HepG2 (cell line): ENCODE measurements at regions not wholly inside any gene's neighbourhood (a gene's known extent, or its start where the extent isn't known, plus 50 kb on each side); places are given as distances from the start of the nearest gene placed in this dataset.

Experiments used
- ATAC-seq: fragments of 200-7000 bp; cut with Tn5 transposase; 3 replicates; pipeline ENCODE4 v1.9.1; 2020; ENCODE audit warnings: mild to moderate bottlenecking, moderate library complexity
- BruUV-seq: library from RNA; stranded (reverse); fragments of 400-500 nt; replicated peaks from 2 replicates; lab custom pipeline; 2021; lab: Mats Ljungman, UMichigan
- CTCF ChIA-PET: fragments of 300-600 bp; formaldehyde crosslinking; extraction: SDS; loops from one replicate; lab custom pipeline; 2021; ENCODE audit warnings: low total read pairs, inconsistent platforms, low intra/inter-chr PET ratio; lab: Yijun Ruan, JAX
- POLR2A ChIA-PET: fragments of 350-600 bp; sonication (Branson Sonifier 250); formaldehyde crosslinking; loops from one replicate; lab custom pipeline; 2020; ENCODE audit warnings: antibody characterized with exemption, inconsistent platforms; lab: Yijun Ruan, JAX
- DNase-seq: peaks from one replicate; pipeline ENCODE4 v3.0.0-alpha.2; 2015; ENCODE audit warnings: low spot score
- FAIRE-seq: peaks from 3 replicates; lab custom pipeline; 2011; peaks lifted over from hg19 to GRCh38; lab: Jason Lieb, UNC
- H2AFZ ChIP-seq: one replicate; pipeline ENCODE4 v1.6.1; 2011; ENCODE audit warnings: low read length, inconsistent platforms
- H3K27ac ChIP-seq: fragments of 300-600 bp; 3 replicates; pipeline ENCODE4 v1.8.0; 2011; ENCODE audit warnings: mixed run types, mild to moderate bottlenecking, mixed read lengths, low read length, inconsistent platforms; ENCODE audit not compliant: insufficient read depth; ENCODE audit errors: extremely low read length
- H3K27me3 ChIP-seq, 2 experiments: fragments of 200-600 bp in 1 of 2; 2 replicates in 1 of 2; 3 replicates in 1 of 2; pipeline versions ENCODE4 v1.6.0 to v1.8.0; 2011; ENCODE audit warnings: low read length in 2 of 2, mild to moderate bottlenecking in 2 of 2, moderate library complexity in 2 of 2, inconsistent platforms in 1 of 2; ENCODE audit not compliant: insufficient read depth in 2 of 2, control insufficient read depth in 1 of 2
- H3K36me3 ChIP-seq, 2 experiments: fragments of 200-600 bp in 1 of 2; replicated peaks in 1 of 2; 2 replicates in 1 of 2; 3 replicates in 1 of 2; pipeline versions ENCODE4 v1.5.1 to v1.8.0; 2011; ENCODE audit warnings: low read length in 2 of 2, inconsistent platforms in 1 of 2; ENCODE audit not compliant: insufficient read depth in 2 of 2, control insufficient read depth in 1 of 2
- H3K4me1 ChIP-seq: 2 replicates; pipeline ENCODE4 v1.5.1; 2012; ENCODE audit warnings: low read length, inconsistent platforms; ENCODE audit not compliant: insufficient read depth
- H3K4me2 ChIP-seq: 2 replicates; pipeline ENCODE4 v1.6.0; 2011; ENCODE audit warnings: low read depth, low read length, inconsistent platforms
- H3K4me3 ChIP-seq, 3 experiments: fragments of 200-600 bp in 1 of 3; sonication (generic), shearing (Covaris generic) in 1 of 3; replicated peaks in 1 of 3; 2 replicates each; pipeline ENCODE4 v1.5.1; 2011 to 2016; ENCODE audit warnings: low read length in 3 of 3, inconsistent platforms in 2 of 3, low read depth in 2 of 3, mild to moderate bottlenecking in 2 of 3, control low read depth in 1 of 3, mixed read lengths in 1 of 3; ENCODE audit not compliant: insufficient read depth in 1 of 3
- H3K79me2 ChIP-seq: one replicate; pipeline ENCODE4 v1.6.1; 2011; ENCODE audit warnings: low read length, inconsistent platforms; ENCODE audit not compliant: insufficient read depth
- H3K9ac ChIP-seq: 2 replicates; pipeline ENCODE4 v1.6.0; 2011; ENCODE audit warnings: mild to moderate bottlenecking, low read depth, low read length, inconsistent platforms; ENCODE audit not compliant: insufficient read depth
- H3K9me3 ChIP-seq: 2 replicates; pipeline ENCODE4 v1.5.1; 2012; ENCODE audit warnings: mild to moderate bottlenecking, low read length
- H4K20me1 ChIP-seq: 2 replicates; pipeline ENCODE4 v1.6.0; 2011; ENCODE audit warnings: inconsistent platforms, mild to moderate bottlenecking, low read length, moderate library complexity; ENCODE audit not compliant: insufficient read depth
- ARHGAP35 ChIP-seq: sonication (generic); formaldehyde crosslinking; IDR thresholded peaks from 2 replicates; pipeline ENCODE4 v1.9.0; 2022; ENCODE audit warnings: mild to moderate bottlenecking, inconsistent platforms, moderate library complexity, missing genetic modification reagents, borderline replicate concordance
- JUND ChIP-seq: sonication (generic); formaldehyde crosslinking; IDR thresholded peaks from 2 replicates; pipeline ENCODE4 v1.8.0; 2022; ENCODE audit warnings: mild to moderate bottlenecking, missing genetic modification reagents
- MLLT10 ChIP-seq: sonication (generic); formaldehyde crosslinking; IDR thresholded peaks from 2 replicates; pipeline ENCODE4 v1.4.0; 2020; ENCODE audit warnings: missing genetic modification reagents
- ZBTB20 ChIP-seq: sonication (generic); formaldehyde crosslinking; IDR thresholded peaks from 2 replicates; pipeline ENCODE4 v1.8.1; 2023; ENCODE audit warnings: missing genetic modification reagents, low read depth, mild to moderate bottlenecking, borderline replicate concordance
- ZNF337 ChIP-seq: sonication (generic); formaldehyde crosslinking; IDR thresholded peaks from 2 replicates; pipeline ENCODE4 v1.5.1; 2020; ENCODE audit warnings: missing genetic modification reagents, low read depth, mild to moderate bottlenecking, borderline replicate concordance
- ZNF343 ChIP-seq: sonication (generic); formaldehyde crosslinking; IDR thresholded peaks from 2 replicates; pipeline ENCODE4 v1.4.0; 2020; ENCODE audit warnings: mild to moderate bottlenecking, missing genetic modification reagents
- ZNF569 ChIP-seq: sonication (generic); formaldehyde crosslinking; IDR thresholded peaks from 2 replicates; pipeline ENCODE4 v1.5.0; 2020; ENCODE audit warnings: mild to moderate bottlenecking, missing genetic modification reagents, moderate library complexity, borderline replicate concordance
- ZNF768 ChIP-seq: sonication (generic); formaldehyde crosslinking; IDR thresholded peaks from 2 replicates; pipeline ENCODE4 v1.4.0; 2020; ENCODE audit warnings: missing genetic modification reagents
- WGBS: methylation state at CpG from one replicate; pipeline ENCODE4 v1.1.6; 2017; ENCODE audit warnings: low lambda C conversion rate; 5-methylcytosine and 5-hydroxymethylcytosine counted together
- in situ Hi-C: cut with HindIII; loops from 2 replicates; pipeline ENCODE4 v1.10.0; 2017; ENCODE audit warnings: low pct_unique_long_range_greater_than_20kb; ENCODE audit not compliant: extremely low pct_ligation_motif_present
- intact Hi-C: fragments of 100-400 bp; cut with micrococcal nuclease; formaldehyde crosslinking; loops from one replicate; pipeline ENCODE4 v1.10.0; 2022; ENCODE audit not compliant: unreplicated experiment
- TF ChIP-seq, protein P1 (sequence below): IDR thresholded peaks from 2 replicates; pipeline ENCODE4 v1.6.1; 2012; ENCODE audit warnings: inconsistent platforms

DNA sequence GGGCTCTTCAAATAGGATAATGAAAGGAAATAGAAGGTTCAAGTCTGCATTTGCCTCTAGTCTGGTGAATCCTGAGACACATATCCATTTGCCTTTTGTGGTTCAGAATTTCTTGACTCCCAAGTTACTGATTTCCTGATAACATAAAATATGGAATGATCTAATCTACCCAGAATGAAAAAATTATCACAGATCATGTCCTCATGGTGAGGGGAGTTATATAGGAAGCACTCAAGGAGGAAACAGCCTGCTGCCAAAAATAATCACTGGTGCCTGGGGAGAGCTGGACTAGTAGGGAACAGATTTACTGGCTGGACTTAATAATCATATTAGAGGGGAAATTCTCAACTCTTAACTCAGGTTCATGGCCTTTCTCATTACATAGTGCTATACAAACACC is 95.5 kb upstream of the STK17B start:
- CTCF ChIA-PET: no interaction called here
- Histone ChIP-seq H3K27me3 (no peaks in the 10 kb centered on the region), H3K79me2 (no peaks in the 10 kb centered on the region), H3K4me1 (peaks cover 19% of the 10 kb centered on the region), H3K27ac (no peak overlapping the region), H3K4me3 (no peak overlapping the region), H4K20me1 (no peaks in the 10 kb centered on the region), H2AFZ (no peak overlapping the region), H3K36me3 (no peaks in the 10 kb centered on the region), H3K4me2 (no peak overlapping the region), H3K9me3 (no peaks in the 10 kb centered on the region), H3K9ac (no peak overlapping the region)
- BruUV-seq: no TSS peak
- POLR2A ChIA-PET: no interaction called here
- intact Hi-C loops: no loop called here
- ATAC-seq: no peak
- TF ChIP-seq MLLT10 (CRISPR knock-in tag) (no peak), JUND (no peak), ZNF337 (no peak), ZBTB20 (CRISPR knock-in tag) (no peak), ZNF343 (CRISPR knock-in tag) (no peak)
- in situ Hi-C loops: no loop called here
- FAIRE-seq: no peak
- DNase-seq: no peak

DNA sequence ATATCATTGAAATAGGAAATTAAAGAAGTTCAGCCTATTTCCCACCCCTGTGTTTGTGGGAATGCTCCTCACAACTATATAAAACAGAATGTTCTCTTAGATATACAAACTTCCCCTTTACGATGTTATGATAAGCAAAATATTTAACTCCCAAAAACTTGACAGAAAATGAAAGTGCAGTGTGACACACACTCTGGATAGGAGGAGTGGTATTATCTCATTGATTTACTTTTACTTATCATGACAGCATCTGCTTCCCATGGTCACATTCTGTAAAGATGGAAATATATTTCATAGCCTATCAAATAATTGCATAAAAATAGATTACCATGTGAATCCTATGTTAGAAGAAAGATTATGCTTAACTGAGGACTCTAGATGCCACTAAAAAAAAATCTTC is 96.6 kb upstream of the STK17B start:
- no peak overlapping the region for H2AFZ ChIP-seq
- no peaks in the 10 kb centered on the region for H3K36me3 ChIP-seq
- FAIRE-seq: no peak
- BruUV-seq: no TSS peak
- no peaks in the 10 kb centered on the region for H4K20me1 ChIP-seq
- no peak for ATAC-seq
- DNase-seq: no peak
- no peak overlapping the region for H3K4me2 ChIP-seq
- intact Hi-C loops: no loop called here
- no peaks in the 10 kb centered on the region for H3K9me3 ChIP-seq
- peaks cover 19% of the 10 kb centered on the region for H3K4me1 ChIP-seq
- CTCF ChIA-PET: no interaction called here
- H3K79me2 ChIP-seq: no peaks in the 10 kb centered on the region
- 83% methylated on average over 1 of the region's 1 CpG for WGBS
- POLR2A ChIA-PET: no interaction called here
- no peak overlapping the region for H3K27ac ChIP-seq
- TF ChIP-seq ARHGAP35 (no peak), ZNF768 (CRISPR knock-in tag) (no peak), ZNF569 (CRISPR knock-in tag) (no peak)
- TF ChIP-seq, protein P1, sequence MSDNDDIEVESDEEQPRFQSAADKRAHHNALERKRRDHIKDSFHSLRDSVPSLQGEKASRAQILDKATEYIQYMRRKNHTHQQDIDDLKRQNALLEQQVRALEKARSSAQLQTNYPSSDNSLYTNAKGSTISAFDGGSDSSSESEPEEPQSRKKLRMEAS: no peak
- no peak overlapping the region for H3K9ac ChIP-seq
- H3K4me3 ChIP-seq: no peak overlapping the region
- H3K27me3 ChIP-seq: no peaks in the 10 kb centered on the region
- in situ Hi-C loops: no loop called here
